IMR-90 (cell line): ENCODE measurements at regions not wholly inside any gene's neighbourhood (a gene's known extent, or its start where the extent isn't known, plus 50 kb on each side); places are given as distances from the start of the nearest gene placed in this dataset.

Source experiments
- ATAC-seq: fragments of 200-7000 bp; cut with Tn5 transposase; 2 replicates; pipeline ENCODE4 v1.9.1; 2020; ENCODE audit warnings: low read depth, mild to moderate bottlenecking, moderate library complexity
- BruUV-seq: library from RNA; stranded (reverse); fragments of 400-500 nt; replicated peaks from 2 replicates; lab custom pipeline; 2021; lab: Mats Ljungman, UMichigan
- CTCF ChIA-PET: fragments of 300-600 bp; formaldehyde crosslinking; extraction: SDS; loops from one replicate; lab custom pipeline; 2021; ENCODE audit warnings: antibody characterized with exemption; lab: Yijun Ruan, JAX
- POLR2A ChIA-PET: fragments of 300-600 bp; sonication (Branson Sonifier 250); formaldehyde crosslinking; loops from one replicate; lab custom pipeline; 2022; ENCODE audit warnings: antibody characterized with exemption; ENCODE audit not compliant: unreplicated experiment; lab: Charles Lee
- DNase-seq: peaks from one replicate; pipeline ENCODE4 v3.0.0; 2013
- H2AFZ ChIP-seq: replicated peaks from 2 replicates; pipeline ENCODE3; 2013; ENCODE audit warnings: low read length, mild to moderate bottlenecking; ENCODE audit not compliant: poor library complexity
- H2AK5ac ChIP-seq: 2 replicates; pipeline ENCODE4 v1.6.1; 2013; ENCODE audit warnings: low read depth, low read length, inconsistent platforms
- H2AK9ac ChIP-seq: replicated peaks from 2 replicates; pipeline ENCODE3; 2013; ENCODE audit warnings: mild to moderate bottlenecking, low read depth, low read length, moderate library complexity; ENCODE audit not compliant: poor library complexity
- H2BK120ac ChIP-seq: 2 replicates; pipeline ENCODE4 v1.6.1; 2013; ENCODE audit warnings: low read depth, low read length, inconsistent platforms
- H2BK15ac ChIP-seq: 3 replicates; pipeline ENCODE4 v1.6.1; 2013; ENCODE audit warnings: low read depth, low read length, inconsistent platforms
- H2BK20ac ChIP-seq: 2 replicates; pipeline ENCODE4 v1.6.1; 2013; ENCODE audit warnings: low read depth, mild to moderate bottlenecking, inconsistent platforms, low read length, moderate library complexity
- H2BK5ac ChIP-seq: 2 replicates; pipeline ENCODE4 v1.6.1; 2013; ENCODE audit warnings: mild to moderate bottlenecking, low read depth, low read length, inconsistent platforms; ENCODE audit not compliant: poor library complexity, severe bottlenecking
- H3K14ac ChIP-seq: replicated peaks from 2 replicates; pipeline ENCODE4 v1.6.1; 2013; ENCODE audit warnings: low read depth, low read length, inconsistent platforms
- H3K18ac ChIP-seq: 2 replicates; pipeline ENCODE4 v1.6.1; 2013; ENCODE audit warnings: low read depth, low read length, control low read depth
- H3K23ac ChIP-seq: 2 replicates; pipeline ENCODE4 v1.6.1; 2013; ENCODE audit warnings: low read depth, low read length, inconsistent platforms
- H3K27ac ChIP-seq: 2 replicates; pipeline ENCODE4 v1.5.1; 2013; ENCODE audit warnings: mild to moderate bottlenecking, control low read depth, low read length; ENCODE audit not compliant: insufficient read depth
- H3K27me3 ChIP-seq: 2 replicates; pipeline ENCODE4 v1.6.1; 2013; ENCODE audit warnings: low read length; ENCODE audit not compliant: control insufficient read depth, insufficient read depth
- H3K36me3 ChIP-seq: 2 replicates; pipeline ENCODE4 v1.6.1; 2013; ENCODE audit warnings: low read length, mixed read lengths; ENCODE audit not compliant: control insufficient read depth, insufficient read depth
- H3K4ac ChIP-seq: 2 replicates; pipeline ENCODE4 v1.6.1; 2013; ENCODE audit warnings: low read depth, low read length, inconsistent platforms
- H3K4me1 ChIP-seq: 2 replicates; pipeline ENCODE4 v1.6.1; 2013; ENCODE audit warnings: low read length, mixed read lengths; ENCODE audit not compliant: control insufficient read depth, insufficient read depth
- H3K4me2 ChIP-seq: 2 replicates; pipeline ENCODE4 v1.6.1; 2013; ENCODE audit warnings: low read depth, mild to moderate bottlenecking, control low read depth, low read length, moderate library complexity
- H3K4me3 ChIP-seq: 2 replicates; pipeline ENCODE4 v1.5.1; 2013; ENCODE audit warnings: low read depth, mild to moderate bottlenecking, control low read depth, low read length, moderate library complexity; ENCODE audit not compliant: insufficient read depth
- H3K56ac ChIP-seq: 2 replicates; pipeline ENCODE4 v1.6.1; 2013; ENCODE audit warnings: low read length, inconsistent platforms; ENCODE audit not compliant: insufficient read depth; ENCODE audit errors: extremely low read depth
- H3K79me1 ChIP-seq, 2 experiments: 2 replicates each; pipeline ENCODE4 v1.6.1; 2013; ENCODE audit warnings: low read length in 2 of 2, inconsistent platforms in 1 of 2, low read depth in 1 of 2
- H3K9ac ChIP-seq: 2 replicates; pipeline ENCODE4 v1.6.1; 2013; ENCODE audit warnings: low read depth, low read length, control low read depth
- H3K9me1 ChIP-seq: 2 replicates; pipeline ENCODE4 v1.6.1; 2013; ENCODE audit warnings: low read length, inconsistent platforms; ENCODE audit not compliant: insufficient read depth
- H3K9me3 ChIP-seq: 2 replicates; pipeline ENCODE4 v1.6.1; 2013; ENCODE audit warnings: low read length; ENCODE audit not compliant: control insufficient read depth, insufficient read depth
- H4K20me1 ChIP-seq: 2 replicates; pipeline ENCODE4 v1.6.1; 2013; ENCODE audit warnings: low read length, inconsistent platforms; ENCODE audit not compliant: insufficient read depth
- H4K5ac ChIP-seq: 2 replicates; pipeline ENCODE4 v1.6.1; 2013; ENCODE audit warnings: mild to moderate bottlenecking, low read depth, low read length, control low read depth
- H4K8ac ChIP-seq, 2 experiments: 2 replicates each; pipeline ENCODE4 v1.6.1; 2013; ENCODE audit warnings: low read depth in 2 of 2, low read length in 2 of 2, control low read depth in 1 of 2, inconsistent platforms in 1 of 2
- H4K91ac ChIP-seq: 2 replicates; pipeline ENCODE4 v1.6.1; 2013; ENCODE audit warnings: low read depth, low read length, inconsistent platforms; ENCODE audit not compliant: insufficient read depth
- BHLHE40 ChIP-seq: fragments of 150-350 bp; IDR thresholded peaks from 2 replicates; pipeline ENCODE4 v1.6.1; 2016; ENCODE audit warnings: mild to moderate bottlenecking, low read depth, low read length
- CEBPB ChIP-seq: IDR thresholded peaks from 2 replicates; pipeline ENCODE4 v1.6.1; 2012; ENCODE audit warnings: low read depth, low read length, improper control_type of control experiment
- CTCF ChIP-seq: conservative IDR thresholded peaks from 2 replicates; pipeline ENCODE4 v1.5.1; 2012; ENCODE audit warnings: mild to moderate bottlenecking, low read depth, low read length, improper control_type of control experiment
- POLR2A ChIP-seq: IDR thresholded peaks from 2 replicates; pipeline ENCODE4 v1.6.1; 2012; ENCODE audit warnings: mild to moderate bottlenecking, low read depth, low read length
- RAD21 ChIP-seq: IDR thresholded peaks from 2 replicates; pipeline ENCODE4 v1.6.1; 2012; ENCODE audit warnings: low read length, improper control_type of control experiment
- RCOR1 ChIP-seq: IDR thresholded peaks from 2 replicates; pipeline ENCODE4 v1.6.1; 2012; ENCODE audit warnings: mild to moderate bottlenecking, low read length, improper control_type of control experiment; ENCODE audit not compliant: insufficient replicate concordance
- WGBS, 2 experiments: methylation state at CpG; one replicate each; pipeline versions ENCODE4 v1.1.5 to v1.1.7; 2013; ENCODE audit warnings: missing lambda C conversion rate in 2 of 2; ENCODE audit not compliant: insufficient read length in 1 of 2; ENCODE audit errors: extremely low coverage in 2 of 2; 5-methylcytosine and 5-hydroxymethylcytosine counted together
- dilution Hi-C: fragments of 300-500 bp; cut with HindIII; formaldehyde crosslinking; loops from one replicate; pipeline ENCODE4 v1.14.3; 2018; ENCODE audit warnings: low sequenced_read_pairs; ENCODE audit not compliant: unreplicated experiment
- in situ Hi-C: fragments of 300-500 bp; cut with MboI; formaldehyde crosslinking; loops from 3 replicates; pipeline ENCODE4 v1.14.3; 2019; ENCODE audit warnings: low sequenced_read_pairs, inconsistent platforms, mixed read lengths
- intact Hi-C: fragments of 100-400 bp; cut with micrococcal nuclease; formaldehyde crosslinking; loops from 2 replicates; pipeline ENCODE4 v1.10.0; 2022

- Histone ChIP-seq H3K23ac (no peak overlapping the region), H3K4me3 (no peak overlapping the region), H2AK5ac (no peak overlapping the region), H2BK120ac (no peak overlapping the region), H3K79me1 (no peaks in the 10 kb centered on the region), H4K5ac (no peak overlapping the region), H3K27me3 (no peaks in the 10 kb centered on the region), H3K18ac (no peak overlapping the region), H3K14ac (no peak overlapping the region), H2BK15ac (no peak overlapping the region), H2BK5ac (no peak overlapping the region), H2BK20ac (no peak overlapping the region), H4K8ac (no peak overlapping the region), H4K91ac (no peak overlapping the region), H3K56ac (no peak overlapping the region), H2AK9ac (no peak overlapping the region), H4K20me1 (no peaks in the 10 kb centered on the region), H3K27ac (no peak overlapping the region), H3K9me1 (no peaks in the 10 kb centered on the region; the same call in 1 of the 2 replicates), H3K9ac (no peak overlapping the region), H3K4me1 (no peaks in the 10 kb centered on the region), H2AFZ (no peak overlapping the region), H3K4ac (no peak overlapping the region), H3K9me3 (no peaks in the 10 kb centered on the region), H3K4me2 (no peak overlapping the region), H3K36me3 (no peaks in the 10 kb centered on the region)
- BruUV-seq, result no TSS peak
- in situ Hi-C loops (no loop called here), intact Hi-C loops (no loop called here), dilution Hi-C loops (no loop called here)
- ChIA-PET CTCF (no interaction called here), POLR2A (no interaction called here)
- ATAC-seq (no peak), DNase-seq (no peak)
- 72% methylated on average over 4 of the region's 8 CpGs; no CpG with 5 or more reads in 1 of the 2 experiments for WGBS, 2 experiments
- TF ChIP-seq POLR2A (no peak), CTCF (no peak), RCOR1 (no peak), RAD21 (no peak), CEBPB (no peak), BHLHE40 (no peak)
Measured at GRCh38 chr5:135092476-135092875, 58.4 kb upstream of the PITX1 start.
